Embryonic facial prominence (tissue), 1 donor: ENCODE measurements at regions not wholly inside any gene's neighbourhood (a gene's known extent, or its start where the extent isn't known, plus 50 kb on each side); places are given as distances from the start of the nearest gene placed in this dataset.

Experiments
- DNase-seq: peaks from one replicate; pipeline ENCODE4 v3.0.0-alpha.2; 2016; ENCODE audit errors: extremely low spot score

GRCh38 chr15:81987628-81988027 lies 58.2 kb downstream of the MEX3B start:
- no peak for DNase-seq

- no peak for DNase-seq
Measured at GRCh38 chr15:81983497-81983896, 62.3 kb downstream of the MEX3B start.

- DNase-seq: no peak
Measured at GRCh38 chr15:81982808-81983207, 63.0 kb downstream of the MEX3B start.

- DNase-seq: no peak
Measured at GRCh38 chr15:81981908-81982307, 63.9 kb downstream of the MEX3B start.

- no peak for DNase-seq
Measured at GRCh38 chr15:81977464-81977863, 68.4 kb downstream of the MEX3B start.

- no peak for DNase-seq
Measured at GRCh38 chr15:81968691-81969090, 77.1 kb downstream of the MEX3B start.

GRCh38 chr15:81966631-81967030 lies 79.2 kb downstream of the MEX3B start:
- DNase-seq: no peak

GRCh38 chr15:81962482-81962881 lies 83.3 kb downstream of the MEX3B start:
- DNase-seq: no peak

- DNase-seq: no peak
Measured at GRCh38 chr15:81959196-81959595, 86.6 kb downstream of the MEX3B start.

GRCh38 chr15:81957698-81958097 lies 88.1 kb downstream of the MEX3B start:
- no peak for DNase-seq

GRCh38 chr15:81955382-81956062 lies 90.3 kb downstream of the MEX3B start:
- no peak for DNase-seq

- no peak for DNase-seq
Measured at GRCh38 chr15:81954158-81954783, 91.5 kb downstream of the MEX3B start.

- no peak for DNase-seq
Measured at GRCh38 chr15:81950841-81951414, 94.9 kb downstream of the MEX3B start.

- no peak for DNase-seq
Measured at GRCh38 chr15:81948751-81949150, 97.1 kb downstream of the MEX3B start.

- DNase-seq: no peak
Measured at GRCh38 chr15:81948222-81948621, 97.6 kb downstream of the MEX3B start.

- DNase-seq: no peak
Measured at GRCh38 chr15:81947548-81947947, 98.3 kb downstream of the MEX3B start.

- DNase-seq: no peak
Measured at GRCh38 chr15:81945014-81945615, 100.7 kb downstream of the MEX3B start.

- DNase-seq: no peak
Measured at GRCh38 chr15:81942655-81943195, 103.1 kb downstream of the MEX3B start.

GRCh38 chr15:81942157-81942556 lies 103.7 kb downstream of the MEX3B start:
- no peak for DNase-seq

GRCh38 chr15:81941479-81941878 lies 104.3 kb downstream of the MEX3B start:
- DNase-seq: no peak

GRCh38 chr15:81940467-81941451 lies 105.1 kb downstream of the MEX3B start:
- no peak for DNase-seq
